GM12892 (cell line): ENCODE measurements at regions not wholly inside any gene's neighbourhood (a gene's known extent, or its start where the extent isn't known, plus 50 kb on each side); places are given as distances from the start of the nearest gene placed in this dataset.

Experiments
- DNase-seq: peaks from one replicate; pipeline ENCODE4 v3.0.0; 2011; ENCODE audit not compliant: insufficient read length
- FAIRE-seq: peaks from 2 replicates; lab custom pipeline; 2011; peaks lifted over from hg19 to GRCh38; lab: Jason Lieb, UNC
- POLR2A ChIP-seq: IDR thresholded peaks from 2 replicates; pipeline ENCODE4 v1.6.1; 2011; ENCODE audit warnings: low read depth, low read length, control low read depth
- POLR2AphosphoS5 ChIP-seq: IDR thresholded peaks from 2 replicates; pipeline ENCODE4 v1.6.1; 2011; ENCODE audit warnings: low read depth, low read length, control low read depth
- TAF1 ChIP-seq: IDR thresholded peaks from 2 replicates; pipeline ENCODE4 v1.6.1; 2011; ENCODE audit warnings: low read depth, mild to moderate bottlenecking, control low read depth, low read length, borderline replicate concordance

DNA sequence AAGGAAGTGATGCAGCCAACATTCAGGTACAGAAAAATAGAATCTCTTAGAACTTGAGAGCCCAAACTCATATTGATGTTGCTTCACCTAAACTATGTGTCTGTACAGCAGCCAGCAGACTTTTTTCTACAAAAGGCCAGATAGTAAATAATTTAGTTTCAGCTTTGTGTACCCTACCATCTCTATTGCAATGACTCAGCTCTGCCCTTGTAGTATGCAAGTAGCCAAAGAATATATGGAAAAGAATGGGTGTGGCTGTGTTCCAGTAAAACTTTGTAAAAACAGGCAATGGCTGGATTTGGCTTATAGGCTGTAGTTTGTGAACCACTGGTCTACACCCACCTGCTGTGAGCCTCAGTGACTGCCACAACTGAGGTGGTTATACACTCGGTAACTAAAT lies 392.5 kb upstream of the RARB start:
- FAIRE-seq = no peak
- no peak for TF ChIP-seq POLR2AphosphoS5
- TF ChIP-seq POLR2A = no peak
- TF ChIP-seq TAF1 = no peak

DNA sequence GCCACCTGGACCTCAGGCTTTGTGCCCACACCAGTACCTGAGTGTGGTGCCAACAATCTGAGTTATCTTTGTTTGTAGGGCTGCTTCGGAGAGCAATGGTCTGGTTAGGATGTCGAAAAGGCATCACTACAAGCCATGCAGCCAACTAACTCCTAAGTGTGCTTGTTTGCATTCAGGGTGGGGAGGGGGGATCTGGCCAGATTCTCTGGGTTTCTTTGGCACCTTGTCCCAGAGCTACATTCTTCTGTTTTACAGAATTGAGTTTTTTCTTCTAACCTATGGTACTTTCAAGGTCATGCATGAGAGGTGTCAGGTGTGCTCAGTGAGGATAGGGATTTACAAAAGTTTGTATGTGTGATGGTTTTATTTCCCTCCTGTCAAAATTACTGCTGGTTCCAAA lies 391.4 kb upstream of the RARB start:
- TF ChIP-seq POLR2AphosphoS5 (no peak), POLR2A (no peak), TAF1 (no peak)
- DNase-seq (no peak), FAIRE-seq (no peak)

More for the DNA sequence above, 392.5 kb upstream of the RARB start:
- DNase-seq = no peak

GRCh38 chr3:25037049-25037547 lies 391.0 kb upstream of the RARB start:
- TF ChIP-seq POLR2A (no peak), POLR2AphosphoS5 (no peak), TAF1 (no peak)
- no peak for FAIRE-seq
- no peak for DNase-seq

- no peak for TF ChIP-seq POLR2A
- no peak for TF ChIP-seq TAF1
- TF ChIP-seq POLR2AphosphoS5 = no peak
- DNase-seq (no peak), FAIRE-seq (no peak)
Observed at GRCh38 chr3:25038271-25038670, 389.8 kb upstream of the RARB start.

GRCh38 chr3:25038922-25039321 lies 389.1 kb upstream of the RARB start:
- TF ChIP-seq TAF1 (no peak), POLR2A (no peak), POLR2AphosphoS5 (no peak)
- FAIRE-seq (no peak), DNase-seq (no peak)

GRCh38 chr3:25040748-25041147 lies 387.3 kb upstream of the RARB start:
- TF ChIP-seq POLR2AphosphoS5 (no peak), TAF1 (no peak), POLR2A (no peak)
- FAIRE-seq (no peak), DNase-seq (no peak)

DNA sequence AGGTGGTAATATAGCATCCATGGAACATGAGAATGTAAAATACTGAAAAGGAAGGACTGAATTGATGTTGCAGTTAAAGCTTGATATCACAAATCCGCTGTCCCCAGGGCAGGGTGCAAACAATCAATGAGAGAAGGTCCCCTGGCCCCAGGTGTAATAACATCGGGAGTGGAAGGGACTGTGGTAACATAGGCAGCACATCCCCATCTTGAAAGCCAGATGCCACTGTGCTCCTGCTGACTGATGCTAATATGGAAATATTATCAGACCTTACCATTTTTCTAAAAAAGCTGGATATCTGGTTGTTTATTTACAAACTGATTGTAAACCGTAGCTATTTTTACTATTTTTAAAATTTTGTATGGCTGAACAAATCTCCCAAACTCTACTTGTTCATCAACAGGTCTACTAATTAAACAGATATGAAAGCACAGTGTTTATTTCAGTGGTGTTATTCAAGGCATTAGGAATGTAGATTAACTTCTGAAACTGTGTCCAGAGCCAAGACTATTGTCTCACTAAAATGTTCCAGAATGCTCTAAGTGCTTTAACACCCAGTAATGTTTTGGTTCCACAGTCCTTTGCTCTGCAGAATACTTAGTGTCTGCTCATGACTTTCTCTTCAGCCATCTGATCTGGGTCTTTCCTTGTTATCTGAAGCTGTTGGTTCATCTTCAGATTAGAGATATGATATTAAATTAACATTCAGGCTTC lies 386.0 kb upstream of the RARB start:
- no peak for FAIRE-seq
- no peak for TF ChIP-seq POLR2AphosphoS5
- TF ChIP-seq POLR2A = no peak
- TF ChIP-seq TAF1 = no peak
- no peak for DNase-seq

GRCh38 chr3:25043177-25043576 lies 384.9 kb upstream of the RARB start:
- no peak for TF ChIP-seq POLR2A
- no peak for TF ChIP-seq POLR2AphosphoS5
- no peak for TF ChIP-seq TAF1
- FAIRE-seq (no peak), DNase-seq (no peak)

- FAIRE-seq = no peak
- no peak for TF ChIP-seq POLR2A
- TF ChIP-seq TAF1 = no peak
Observed at GRCh38 chr3:25043749-25044148, 384.3 kb upstream of the RARB start.

GRCh38 chr3:25044762-25045710 lies 383.0 kb upstream of the RARB start:
- DNase-seq (no peak), FAIRE-seq (no peak)
- TF ChIP-seq TAF1 (no peak), POLR2AphosphoS5 (no peak), POLR2A (no peak)

More at GRCh38 chr3:25043749-25044148, 384.3 kb upstream of the RARB start:
- DNase-seq = no peak
